Suprapubic skin (tissue), 4 donors: ENCODE measurements at regions not wholly inside any gene's neighbourhood (a gene's known extent, or its start where the extent isn't known, plus 50 kb on each side); places are given as distances from the start of the nearest gene placed in this dataset.

Experiments
- DNase-seq, 2 donors: peaks; one replicate each; pipeline ENCODE4 v3.0.0-alpha.2; 2019; ENCODE audit warnings: low spot score in 2 of 2
- H3K27ac ChIP-seq: fragments of 200-600 bp; sonication (generic); one replicate; pipeline ENCODE4 v1.5.1; 2019
- H3K27me3 ChIP-seq: fragments of 200-600 bp; sonication (generic); one replicate; pipeline ENCODE4 v1.5.1; 2019
- H3K36me3 ChIP-seq: fragments of 200-600 bp; sonication (generic); one replicate; pipeline ENCODE4 v1.5.1; 2019
- H3K4me1 ChIP-seq: fragments of 200-600 bp; sonication (generic); one replicate; pipeline ENCODE4 v1.5.1; 2019
- H3K4me3 ChIP-seq: fragments of 200-600 bp; sonication (generic); one replicate; pipeline ENCODE4 v1.5.1; 2019; ENCODE audit warnings: mild to moderate bottlenecking
- H3K9me3 ChIP-seq: fragments of 200-600 bp; sonication (generic); one replicate; pipeline ENCODE4 v1.5.1; 2019
- CTCF ChIP-seq, 2 donors: fragments of 200-600 bp in 1 of 2; fragments of 450-650 bp in 1 of 2; sonication (generic) in 1 of 2; IDR thresholded peaks; one replicate each; pipeline ENCODE4 v1.5.1; 2016 to 2019; ENCODE audit warnings: antibody characterized with exemption in 2 of 2, mild to moderate bottlenecking in 1 of 2, moderate library complexity in 1 of 2
- EP300 ChIP-seq: sonication (generic); formaldehyde crosslinking; IDR thresholded peaks from one replicate; pipeline ENCODE4 v1.6.1; 2017; ENCODE audit warnings: antibody characterized with exemption
- POLR2A ChIP-seq, 2 donors: fragments of 450-650 bp; IDR thresholded peaks; one replicate each; pipeline ENCODE4 v1.6.1; 2017; ENCODE audit warnings: antibody characterized with exemption in 2 of 2, mild to moderate bottlenecking in 2 of 2, moderate library complexity in 2 of 2
- POLR2AphosphoS5 ChIP-seq, 3 donors: sonication (generic); formaldehyde crosslinking; IDR thresholded peaks; one replicate each; pipeline ENCODE4 v1.6.1; 2017; ENCODE audit warnings: antibody characterized with exemption in 3 of 3
- WGBS: methylation state at CpG from one replicate; pipeline ENCODE4 v1.1.5; 2018; 5-methylcytosine and 5-hydroxymethylcytosine counted together

- Histone ChIP-seq H3K9me3 (no peaks in the 10 kb centered on the region), H3K36me3 (no peaks in the 10 kb centered on the region), H3K4me3 (peak overlapping the region; percentile 48), H3K4me1 (peaks cover 17% of the 10 kb centered on the region), H3K27ac (no peak overlapping the region), H3K27me3 (peaks cover 11% of the 10 kb centered on the region)
- TF ChIP-seq CTCF (IDR thresholded peaks at IDR 0.05) = no peak
- no peak for TF ChIP-seq EP300
- TF ChIP-seq POLR2A (IDR thresholded peaks at IDR 0.05) = no peak
- no peak for TF ChIP-seq POLR2AphosphoS5 (IDR thresholded peaks at IDR 0.05)
- WGBS = 57% methylated on average over 7 of the region's 7 CpGs
- DNase-seq = no peak
Observed at GRCh38 chr6:137414599-137414998, 79.6 kb downstream of the OLIG3 start.

GRCh38 chr6:137413482-137413881 is 80.7 kb downstream of the OLIG3 start:
- Histone ChIP-seq H3K27ac (no peak overlapping the region), H3K9me3 (no peaks in the 10 kb centered on the region), H3K27me3 (peaks cover 11% of the 10 kb centered on the region), H3K4me3 (no peak overlapping the region), H3K4me1 (peaks cover 17% of the 10 kb centered on the region), H3K36me3 (no peaks in the 10 kb centered on the region)
- DNase-seq = no peak
- WGBS = 56% methylated on average over 3 of the region's 3 CpGs
- TF ChIP-seq CTCF (IDR thresholded peaks at IDR 0.05) = no peak

GRCh38 chr6:137412562-137412961 is 81.6 kb downstream of the OLIG3 start:
- DNase-seq = no peak
- H3K27ac ChIP-seq = no peak overlapping the region
- peaks cover 17% of the 10 kb centered on the region for H3K4me1 ChIP-seq
- peaks cover 11% of the 10 kb centered on the region for H3K27me3 ChIP-seq
- TF ChIP-seq CTCF (IDR thresholded peaks at IDR 0.05) = no peak
- no peak for TF ChIP-seq EP300
- no peak for TF ChIP-seq POLR2A (IDR thresholded peaks at IDR 0.05)
- no peak for TF ChIP-seq POLR2AphosphoS5 (IDR thresholded peaks at IDR 0.05)
- H3K36me3 ChIP-seq = no peaks in the 10 kb centered on the region
- no peak overlapping the region for H3K4me3 ChIP-seq
- H3K9me3 ChIP-seq = no peaks in the 10 kb centered on the region
- WGBS = 50% methylated on average over 4 of the region's 4 CpGs

GRCh38 chr6:137409266-137409777 is 84.9 kb downstream of the OLIG3 start:
- TF ChIP-seq EP300 (no peak), POLR2A (IDR thresholded peaks at IDR 0.05) (no peak), CTCF (IDR thresholded peaks at IDR 0.05) (no peak), POLR2AphosphoS5 (IDR thresholded peaks at IDR 0.05) (no peak)
- Histone ChIP-seq H3K4me1 (peaks cover 3% of the 10 kb centered on the region), H3K27me3 (peaks cover 11% of the 10 kb centered on the region), H3K27ac (no peak overlapping the region), H3K36me3 (no peaks in the 10 kb centered on the region), H3K9me3 (no peaks in the 10 kb centered on the region), H3K4me3 (no peak overlapping the region)
- DNase-seq = no peak
- WGBS = 49% methylated on average over 2 of the region's 2 CpGs

- H3K27me3 ChIP-seq = peaks cover 4% of the 10 kb centered on the region
- WGBS = 83% methylated on average over 1 of the region's 1 CpG
- no peaks in the 10 kb centered on the region for H3K4me1 ChIP-seq
- DNase-seq = no peak
- no peaks in the 10 kb centered on the region for H3K36me3 ChIP-seq
- H3K27ac ChIP-seq = no peak overlapping the region
- TF ChIP-seq POLR2A (IDR thresholded peaks at IDR 0.05) (no peak), CTCF (IDR thresholded peaks at IDR 0.05) (no peak), POLR2AphosphoS5 (IDR thresholded peaks at IDR 0.05) (no peak), EP300 (no peak)
- H3K4me3 ChIP-seq = no peak overlapping the region
- H3K9me3 ChIP-seq = no peaks in the 10 kb centered on the region
Observed at GRCh38 chr6:137407816-137408215, 86.4 kb downstream of the OLIG3 start.
